Pons (tissue), 1 donor: ENCODE measurements at regions not wholly inside any gene's neighbourhood (a gene's known extent, or its start where the extent isn't known, plus 50 kb on each side); places are given as distances from the start of the nearest gene placed in this dataset.

Source experiments
- DNase-seq: peaks from one replicate; pipeline ENCODE4 v3.0.0-alpha.2; 2016; ENCODE audit warnings: low spot score

DNA sequence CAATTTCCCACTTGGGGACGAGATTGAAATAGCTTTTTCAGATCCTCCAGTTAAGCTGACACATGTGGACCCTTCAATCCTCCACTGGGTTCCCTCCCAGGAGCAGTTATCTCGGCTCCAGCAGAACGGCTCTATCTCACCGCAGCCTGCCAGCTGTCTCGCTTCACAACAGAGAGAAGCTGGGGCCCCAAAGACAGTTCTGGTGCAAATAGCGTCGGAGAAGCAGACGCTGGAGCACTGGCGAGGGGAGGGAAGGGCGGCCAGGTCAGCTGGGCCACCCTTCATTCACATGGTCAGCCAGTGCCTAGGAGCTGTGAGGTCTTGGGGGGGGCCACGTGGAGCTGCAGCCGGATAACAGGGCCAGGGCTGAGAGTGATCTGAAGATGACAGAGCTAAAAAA is 141.3 kb upstream of the SDK2 start:
- DNase-seq: no peak

DNA sequence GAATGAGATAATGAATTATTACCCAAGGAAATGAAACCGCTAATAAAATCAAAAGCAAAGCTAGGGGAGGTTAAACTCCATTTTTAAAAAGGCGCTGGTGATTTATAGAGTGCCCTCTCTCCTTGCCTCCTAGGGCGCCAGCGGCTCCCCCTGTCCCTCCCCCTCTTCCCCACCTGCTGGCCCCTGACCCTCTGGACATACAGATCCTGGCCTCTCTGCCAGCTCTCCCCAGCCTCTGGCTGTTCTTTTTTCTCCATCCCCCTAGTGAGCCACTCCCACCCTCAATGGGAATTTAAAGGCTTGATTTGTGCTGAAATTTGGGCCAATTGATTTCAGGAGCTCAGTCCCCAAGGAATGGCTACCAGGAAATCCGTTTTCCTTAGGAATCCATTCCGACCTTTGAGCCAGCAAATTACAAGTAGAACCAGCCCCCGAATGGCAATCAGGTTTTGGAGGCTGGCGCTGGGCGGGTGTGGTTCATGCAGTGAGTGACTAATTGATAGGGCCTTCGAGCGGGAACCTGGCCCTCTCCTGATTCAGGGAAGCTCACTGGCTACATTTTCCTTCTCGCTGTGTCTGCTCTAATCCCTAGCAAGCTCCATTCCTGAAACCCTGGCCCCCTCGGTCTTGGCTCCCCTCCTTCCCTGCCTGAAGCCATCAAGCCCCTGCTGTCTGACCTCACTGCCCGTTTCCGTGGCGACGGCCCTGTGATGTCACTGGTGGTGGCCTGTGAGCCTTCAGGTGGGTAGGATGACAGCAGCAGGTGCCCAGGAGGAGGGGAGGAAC is 141.9 kb upstream of the SDK2 start:
- no peak for DNase-seq

DNA sequence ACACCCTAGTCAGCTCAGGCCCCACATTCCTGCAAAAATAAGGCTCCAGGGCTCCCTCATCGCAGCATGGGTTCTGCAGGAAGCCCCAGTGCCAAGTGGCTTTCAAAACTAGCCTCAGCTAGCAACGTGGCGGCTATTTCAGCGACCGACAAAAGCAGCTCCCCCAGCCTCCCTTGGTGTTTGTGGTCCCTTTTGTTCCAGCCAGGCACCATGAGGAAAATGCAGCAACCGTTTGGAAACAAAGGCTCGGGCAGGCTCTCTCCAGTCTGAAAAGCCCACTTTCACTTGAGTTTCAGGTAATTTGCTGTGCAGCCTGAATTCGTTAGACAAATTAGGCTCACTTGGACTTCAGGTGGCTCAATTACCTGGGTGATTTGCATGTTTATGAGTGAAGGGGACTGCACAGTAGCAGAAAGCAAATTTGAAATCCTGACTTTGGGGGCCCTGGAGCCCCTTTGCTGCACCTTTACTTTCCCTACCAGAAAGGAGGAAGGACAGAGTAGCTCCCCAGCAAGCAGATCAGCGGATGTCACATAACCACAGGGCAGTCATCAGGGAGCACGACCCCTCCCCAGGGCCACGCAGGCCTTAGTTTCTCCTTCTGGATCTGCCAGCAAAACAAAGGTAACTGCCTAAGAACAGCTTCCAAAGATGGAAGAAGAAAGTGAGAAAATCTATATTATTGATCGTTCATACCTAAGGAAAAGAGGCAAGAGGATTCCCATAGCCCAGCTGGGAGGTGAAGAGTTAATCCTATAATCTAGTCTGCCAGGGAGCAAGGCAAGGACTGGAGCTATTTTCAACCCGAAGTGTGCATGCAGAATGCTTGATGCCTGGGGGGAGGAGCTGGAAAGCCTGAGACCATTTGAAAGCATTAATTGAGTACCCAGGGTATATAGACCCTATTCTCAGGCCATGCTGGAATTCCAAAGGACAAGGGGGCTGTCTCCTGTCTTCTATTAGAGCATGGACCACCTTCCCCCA is 143.1 kb upstream of the SDK2 start:
- no peak for DNase-seq

DNA sequence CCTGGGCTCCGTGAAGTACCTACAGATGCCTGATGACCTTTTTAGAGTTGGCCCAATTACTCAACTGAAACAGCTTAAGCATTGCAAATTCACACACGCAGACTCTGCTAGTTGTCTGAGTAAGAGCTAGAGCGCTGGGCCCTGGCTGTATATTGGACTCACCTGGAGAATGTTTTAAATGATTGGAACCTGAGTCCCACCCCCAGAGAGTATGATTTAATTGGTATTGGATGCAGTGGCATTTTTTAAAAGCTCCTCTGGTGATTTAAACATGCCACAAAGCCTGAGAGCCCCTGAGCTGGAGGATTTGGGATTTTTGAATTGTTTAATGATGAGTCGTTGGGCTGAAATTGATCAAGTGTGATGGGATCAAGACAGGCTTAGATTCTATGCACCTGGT is 143.9 kb upstream of the SDK2 start:
- DNase-seq: no peak

DNA sequence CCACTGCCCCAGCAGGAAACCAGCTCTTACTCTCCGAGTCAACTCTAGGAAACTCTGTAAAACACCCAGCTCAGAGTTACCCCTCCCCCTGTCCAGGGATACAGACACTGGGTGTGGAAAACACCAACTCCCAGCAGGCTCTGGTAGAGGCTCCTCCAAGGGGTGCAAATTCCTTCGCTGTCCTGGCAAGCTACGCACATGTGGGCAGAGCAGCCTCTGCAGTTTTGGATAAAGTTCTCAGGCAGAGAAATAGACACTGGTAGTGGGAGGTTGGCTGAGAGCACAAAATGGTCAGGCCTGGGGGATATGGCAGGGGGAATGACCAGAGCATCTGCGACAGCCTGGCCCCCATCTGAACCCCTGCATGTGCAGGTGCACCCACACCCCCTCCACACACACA is 146.9 kb upstream of the SDK2 start:
- no peak for DNase-seq

DNA sequence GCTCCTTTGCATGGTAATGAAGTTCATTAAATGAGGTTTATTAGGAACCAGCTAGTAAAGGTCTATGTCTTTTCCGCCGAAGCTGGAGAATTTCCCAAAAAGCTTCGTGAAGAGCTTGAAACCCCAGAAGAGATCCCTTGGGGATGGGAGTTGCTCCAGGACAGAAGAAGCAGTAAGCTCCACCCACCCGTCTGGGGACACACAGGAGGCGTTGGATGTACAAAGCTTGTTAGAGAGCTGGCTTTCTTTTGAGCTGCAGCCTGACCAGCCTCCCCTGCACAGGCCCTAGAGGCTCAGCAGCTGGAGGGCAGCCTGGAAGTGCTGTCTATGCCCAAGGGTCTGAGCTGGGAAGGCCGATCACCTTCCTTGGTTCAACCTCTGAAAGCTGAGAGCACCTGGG is 147.4 kb upstream of the SDK2 start:
- no peak for DNase-seq

DNA sequence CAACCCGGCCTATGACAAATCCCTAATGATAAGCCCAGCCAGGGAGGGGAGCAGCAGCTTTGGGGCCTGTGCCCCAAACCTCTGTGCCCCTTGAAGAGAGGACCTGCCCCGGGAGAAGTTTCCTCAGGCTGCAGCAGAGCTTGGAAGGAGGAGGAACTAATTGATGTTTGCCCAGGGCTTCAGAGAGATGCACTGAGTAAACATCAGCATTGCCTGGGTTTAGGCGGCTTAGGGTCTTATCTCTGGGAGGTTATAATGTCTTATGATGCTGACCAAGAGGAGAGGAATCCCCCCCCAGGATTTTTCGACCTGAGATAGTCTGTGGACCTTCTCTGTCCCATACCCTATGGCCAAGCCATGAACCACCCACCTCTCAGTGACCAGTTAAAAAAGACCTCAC is 148.7 kb upstream of the SDK2 start:
- DNase-seq: no peak

DNA sequence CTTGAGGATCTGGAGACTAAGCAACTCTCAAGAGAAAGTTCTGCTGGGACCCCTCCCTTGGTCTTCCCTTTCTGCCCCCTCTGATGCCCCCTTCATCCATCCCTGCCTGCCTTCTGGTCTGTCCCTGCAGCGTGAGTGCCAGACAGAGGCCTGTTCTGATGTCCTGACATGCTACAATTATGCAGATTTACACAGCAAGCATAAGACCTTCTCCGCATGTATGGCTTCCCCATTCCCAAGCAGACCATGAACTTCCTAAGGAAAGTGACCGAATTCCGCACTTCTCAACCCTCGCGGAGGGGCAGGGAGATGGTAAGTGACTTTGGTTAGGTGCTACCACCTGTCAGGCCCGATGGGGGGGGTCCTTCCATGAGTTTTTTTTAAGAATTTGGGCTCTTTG is 150.1 kb upstream of the SDK2 start:
- no peak for DNase-seq

DNA sequence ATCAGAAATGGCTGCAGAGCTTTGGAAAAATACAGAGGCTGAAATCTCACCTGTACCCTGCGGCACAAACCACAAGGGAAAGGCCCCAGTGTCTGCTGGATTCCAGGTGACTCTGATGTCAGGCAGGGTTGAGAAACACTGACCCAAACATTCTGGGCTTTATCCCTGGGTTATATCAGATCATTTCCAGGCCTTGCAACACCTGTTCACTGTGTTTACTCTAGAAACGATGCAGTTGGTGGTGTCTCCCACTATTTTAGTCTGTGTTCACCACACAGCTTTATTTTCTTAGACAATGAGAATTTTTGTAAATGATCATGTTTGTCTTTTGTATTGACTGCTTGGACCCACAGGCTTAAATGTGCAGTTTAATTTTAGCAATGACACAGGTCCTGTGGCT is 151.5 kb upstream of the SDK2 start:
- DNase-seq: no peak

DNA sequence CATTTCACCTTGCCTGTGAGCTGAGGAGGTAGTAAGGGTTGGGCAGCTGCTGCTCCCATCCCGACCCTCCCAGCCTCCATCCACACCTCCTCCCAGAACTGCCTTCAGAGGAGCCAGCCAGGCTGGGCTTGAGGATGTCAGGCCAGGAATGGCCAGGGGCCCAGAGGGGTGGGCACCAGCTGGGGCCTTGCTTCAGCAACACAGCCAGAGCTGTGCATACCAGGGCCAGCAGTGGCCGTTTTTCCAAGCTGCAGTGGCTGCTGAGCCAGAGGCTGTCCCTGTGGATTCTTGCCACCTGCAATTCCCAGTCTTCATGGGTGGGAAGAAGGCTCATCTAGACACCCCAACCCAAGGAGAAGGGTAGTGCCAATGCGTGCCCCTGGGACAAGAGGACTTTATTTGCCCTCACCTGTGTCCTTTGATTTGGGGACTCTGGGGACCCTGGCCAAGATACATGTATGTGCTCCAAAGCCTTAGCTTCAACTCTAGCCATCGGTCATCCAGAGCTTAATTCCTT is 153.4 kb upstream of the SDK2 start:
- no peak for DNase-seq

DNA sequence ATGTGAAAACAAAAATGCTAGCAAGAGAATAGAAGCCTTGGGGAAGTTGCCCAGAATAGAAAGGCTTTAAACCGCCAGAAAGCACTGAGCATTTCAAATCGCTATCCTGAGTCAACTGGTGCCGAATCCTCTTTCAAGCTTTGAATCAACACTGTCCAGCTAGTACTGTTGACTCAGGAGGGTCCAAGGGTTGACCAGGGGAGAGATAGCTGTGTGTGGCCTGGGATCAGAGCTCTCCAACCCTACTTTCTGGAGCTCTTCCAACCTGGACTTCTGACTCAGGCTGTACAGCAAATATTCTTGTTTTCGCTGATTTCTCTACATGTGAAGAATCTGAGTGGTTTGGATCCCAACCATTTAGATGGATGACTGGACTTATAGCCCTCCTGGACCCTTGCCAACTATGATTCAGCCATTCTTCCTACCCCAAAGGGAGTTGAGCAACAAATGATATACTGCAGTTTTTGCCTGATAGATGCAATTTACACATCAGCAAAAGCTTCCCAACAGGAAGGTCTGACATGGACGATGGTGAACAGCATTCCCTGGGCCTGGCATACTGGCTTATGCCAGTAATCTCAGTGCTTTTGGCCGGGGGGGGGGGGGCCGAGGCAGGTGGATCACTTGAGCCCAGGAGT is 154.0 kb upstream of the SDK2 start:
- no peak for DNase-seq

DNA sequence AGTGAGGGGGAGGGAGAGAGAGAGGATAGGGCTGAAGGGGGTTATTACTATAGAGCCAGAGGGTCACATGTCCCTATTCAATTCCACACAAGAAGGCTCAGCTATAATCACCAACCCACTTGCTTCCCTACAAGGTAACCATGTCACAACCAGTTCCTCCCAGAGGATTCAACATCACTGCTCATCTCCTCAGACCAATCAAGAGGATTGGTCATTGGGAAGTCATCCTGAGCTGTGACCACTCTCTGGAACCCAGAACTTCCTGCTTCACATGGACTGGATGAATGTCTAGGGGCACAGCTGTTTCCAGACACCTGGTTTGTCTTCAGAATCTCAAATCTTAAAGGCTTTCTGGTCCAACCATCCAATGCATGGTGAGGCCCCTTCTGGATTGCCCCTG is 154.9 kb upstream of the SDK2 start:
- no peak for DNase-seq

DNA sequence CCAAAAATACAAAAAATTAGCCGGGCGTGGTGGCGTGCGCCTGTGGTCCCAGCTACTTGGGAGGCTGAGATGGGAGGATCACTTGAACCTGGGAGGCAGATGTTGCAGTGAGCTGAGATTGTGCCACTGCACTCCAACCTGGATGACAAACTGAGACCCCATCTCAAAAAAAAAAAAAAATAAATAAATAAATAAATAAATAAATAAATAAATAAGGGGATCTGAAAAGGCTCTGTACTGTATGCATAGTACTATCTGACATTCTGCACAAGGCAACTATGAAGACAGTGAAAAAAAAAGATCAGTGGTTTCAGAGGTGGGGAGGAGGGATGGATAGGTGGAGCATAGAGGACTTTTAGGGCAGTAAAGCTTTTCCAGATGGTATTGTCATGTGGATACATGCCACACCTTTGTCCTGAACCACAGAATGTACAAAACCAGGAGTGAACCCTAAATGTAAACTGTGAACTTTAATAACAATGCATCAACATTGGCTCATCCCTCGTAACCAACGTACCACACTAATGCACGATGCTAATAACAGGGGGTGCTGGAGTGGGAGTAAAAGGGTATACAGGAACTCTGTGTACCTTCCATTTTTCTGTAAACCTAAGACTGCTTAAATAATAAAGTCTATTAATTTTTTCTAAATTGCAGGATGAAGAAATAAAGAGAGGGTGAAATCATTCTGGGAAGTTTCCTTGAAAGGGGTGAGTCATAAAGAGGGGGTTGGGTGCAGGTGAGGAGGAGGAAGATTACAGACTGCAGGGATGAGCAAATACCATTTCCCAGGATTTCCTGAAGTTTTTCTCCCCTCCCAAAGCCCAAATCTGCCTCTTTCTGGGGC is 155.8 kb upstream of the SDK2 start:
- no peak for DNase-seq

DNA sequence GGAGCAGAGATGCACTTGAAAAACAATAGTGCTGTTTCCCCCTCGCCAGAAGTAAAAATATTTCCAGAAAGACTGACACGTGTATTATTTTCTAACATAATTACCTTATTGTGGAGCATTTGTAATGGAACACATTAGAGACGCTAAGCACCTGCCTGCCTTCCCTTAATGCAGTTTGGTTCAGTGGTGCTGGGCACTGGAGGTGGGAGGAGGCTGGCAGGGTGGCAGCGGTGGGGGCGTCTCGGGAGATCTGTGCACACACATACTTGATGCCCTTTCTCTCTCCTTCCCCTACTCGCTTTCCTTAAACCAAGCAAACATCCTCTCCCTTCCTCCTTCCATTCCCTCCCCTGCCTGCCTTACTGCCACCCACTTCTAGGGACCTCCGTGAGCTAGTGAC is 156.6 kb upstream of the SDK2 start:
- DNase-seq: no peak

DNA sequence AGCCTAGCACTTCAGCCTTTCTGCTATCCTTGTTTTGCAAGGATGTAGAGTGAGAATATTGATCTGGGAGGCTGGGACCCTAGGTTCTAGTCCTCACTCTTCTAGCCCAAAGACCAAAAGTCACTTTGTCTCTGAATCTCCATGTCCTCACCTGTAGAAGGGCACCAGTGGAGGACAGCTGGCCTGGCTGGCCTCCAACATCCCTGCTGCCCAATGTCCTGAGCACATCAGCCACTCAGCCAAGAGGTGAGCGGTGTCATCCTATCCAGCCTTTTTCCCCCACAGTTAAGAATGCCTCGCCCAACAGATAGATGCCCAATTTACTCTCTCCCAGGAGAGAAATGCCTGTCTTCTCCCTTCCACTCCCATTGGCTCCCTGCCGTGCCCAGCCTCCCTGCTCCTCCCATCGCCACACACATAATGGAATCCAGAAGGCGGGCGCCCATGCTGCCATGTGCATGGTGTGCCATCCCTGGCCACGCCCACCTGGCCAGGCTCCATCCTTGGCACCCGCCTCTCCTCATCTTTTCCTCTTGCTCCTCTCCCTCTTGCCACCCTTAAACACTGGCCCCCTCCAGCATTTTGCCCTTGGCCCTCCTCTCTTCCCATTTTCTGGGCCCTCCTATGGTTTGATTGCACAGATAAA is 157.3 kb upstream of the SDK2 start:
- DNase-seq: no peak

DNA sequence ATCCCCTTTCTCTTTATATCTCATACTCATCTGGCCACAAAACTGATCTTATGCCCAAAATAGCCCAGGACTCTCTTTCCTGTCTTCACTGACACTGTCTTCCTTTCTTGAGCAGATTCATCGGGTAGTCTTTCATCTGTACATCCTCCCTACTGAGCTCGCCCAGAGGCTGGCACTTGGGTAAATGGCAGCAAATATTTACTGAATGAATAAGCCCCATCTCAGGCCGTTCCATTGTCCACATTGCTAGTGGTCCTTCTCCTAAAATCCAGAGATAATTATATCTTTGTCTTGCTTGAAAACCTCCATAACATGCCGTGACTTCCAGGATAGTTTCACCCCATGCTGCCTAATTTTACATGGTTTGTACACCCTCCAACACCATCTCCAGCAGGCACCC is 158.1 kb upstream of the SDK2 start:
- no peak for DNase-seq

DNA sequence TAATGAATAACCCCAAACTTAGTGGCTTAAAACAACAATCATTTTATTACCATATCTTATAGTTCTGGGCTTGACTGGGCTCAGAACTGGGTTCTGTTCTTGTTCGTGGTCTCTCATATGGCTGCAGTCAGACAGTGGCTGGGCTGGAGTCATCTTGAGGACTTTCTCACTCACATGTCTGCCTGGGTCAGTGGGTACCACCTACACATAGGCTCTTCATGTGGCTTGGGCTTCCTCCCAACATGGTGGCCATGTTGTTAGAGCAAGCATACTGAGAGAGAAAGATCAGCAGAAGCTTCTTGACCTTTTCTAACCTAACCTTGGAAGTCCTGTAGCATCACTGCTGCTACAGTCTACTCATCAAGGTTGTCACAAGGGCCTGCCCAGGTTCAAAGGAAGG is 158.6 kb upstream of the SDK2 start:
- no peak for DNase-seq

DNA sequence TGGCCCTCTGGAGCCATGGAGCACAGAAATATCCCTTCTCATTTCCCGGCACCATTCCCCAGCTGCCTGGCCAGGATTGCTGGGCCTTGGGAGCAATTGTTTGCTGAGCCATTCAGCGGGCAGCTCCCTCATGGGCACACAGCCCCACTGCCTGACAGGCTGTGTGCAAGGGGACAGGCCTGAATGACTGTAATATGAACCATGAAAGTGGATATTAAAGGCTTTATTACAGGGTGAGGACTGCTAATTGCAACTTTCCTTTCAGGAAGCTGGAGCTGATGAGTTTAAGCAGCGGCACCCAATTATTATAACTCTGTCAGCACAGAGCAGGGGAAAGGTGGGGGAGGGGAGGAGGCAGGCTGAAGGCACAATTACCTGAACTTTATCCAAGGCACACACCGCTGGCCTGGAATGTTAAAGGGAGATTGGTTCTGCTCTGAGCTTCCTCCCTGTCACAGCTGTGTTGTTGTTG is 159.8 kb upstream of the SDK2 start:
- DNase-seq: no peak

DNA sequence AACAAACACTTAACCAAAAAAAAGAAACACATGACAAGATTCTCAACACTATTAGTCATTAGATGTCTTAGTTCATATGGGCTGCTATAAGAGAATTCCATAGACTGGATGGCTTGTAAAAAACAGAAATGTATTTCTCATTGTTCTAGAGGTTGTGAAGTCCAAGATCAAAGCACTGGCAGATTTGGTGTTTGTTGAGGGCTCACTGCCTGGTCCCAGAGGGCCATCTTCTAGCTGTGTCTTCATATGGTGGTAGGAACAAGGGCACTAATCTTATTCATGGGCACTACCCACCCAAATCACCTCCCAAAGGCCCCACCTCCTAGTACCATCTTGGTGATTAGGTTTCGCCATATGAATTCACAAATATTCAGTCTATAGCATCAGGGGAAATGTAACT is 162.5 kb upstream of the SDK2 start:
- DNase-seq: no peak

DNA sequence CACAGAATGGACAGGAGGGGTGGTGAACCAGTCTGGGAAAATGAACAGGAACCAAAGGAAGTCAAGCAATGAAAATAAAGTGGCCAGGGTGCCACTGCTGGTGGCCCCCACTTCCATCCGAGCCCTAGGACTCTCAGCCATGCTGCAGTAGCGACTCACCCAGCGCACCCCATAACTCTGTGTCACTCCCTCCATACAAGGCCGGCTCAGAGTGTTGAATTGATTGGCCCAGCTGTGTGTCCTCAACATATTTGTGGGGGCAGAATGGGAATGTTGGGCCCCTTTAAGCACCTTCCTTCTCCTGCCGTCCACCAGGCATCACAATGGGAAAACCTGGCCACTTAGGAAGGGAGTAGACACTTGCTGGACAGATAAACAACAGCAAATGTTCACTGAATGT is 169.0 kb upstream of the SDK2 start:
- DNase-seq: no peak

DNA sequence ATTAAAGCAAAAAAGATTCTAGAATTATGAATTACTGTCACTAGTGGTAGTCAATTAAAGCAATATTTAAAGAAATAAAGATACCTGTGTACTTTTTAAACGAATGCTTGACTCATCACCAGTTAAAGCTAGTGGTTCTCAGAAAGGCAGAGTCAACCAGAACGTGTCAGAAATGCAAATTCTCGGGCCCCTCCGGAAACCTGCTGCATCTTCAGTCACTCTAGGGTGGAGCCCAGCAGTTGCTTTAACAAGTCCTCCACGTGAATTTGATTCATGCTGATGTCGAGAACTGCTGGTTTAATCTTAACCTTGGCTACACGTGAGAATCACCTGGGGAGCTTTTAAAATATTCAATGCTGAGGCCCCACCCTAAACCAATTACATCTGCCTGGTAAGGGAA is 169.8 kb upstream of the SDK2 start:
- DNase-seq: no peak
